IMR-90 (cell line): ENCODE measurements at regions not wholly inside any gene's neighbourhood (a gene's known extent, or its start where the extent isn't known, plus 50 kb on each side); places are given as distances from the start of the nearest gene placed in this dataset.

ENCODE experiments used
- ATAC-seq: fragments of 200-7000 bp; cut with Tn5 transposase; 2 replicates; pipeline ENCODE4 v1.9.1; 2020; ENCODE audit warnings: low read depth, mild to moderate bottlenecking, moderate library complexity
- BruUV-seq: library from RNA; stranded (reverse); fragments of 400-500 nt; replicated peaks from 2 replicates; lab custom pipeline; 2021; lab: Mats Ljungman, UMichigan
- CTCF ChIA-PET: fragments of 300-600 bp; formaldehyde crosslinking; extraction: SDS; loops from one replicate; lab custom pipeline; 2021; ENCODE audit warnings: antibody characterized with exemption; lab: Yijun Ruan, JAX
- POLR2A ChIA-PET: fragments of 300-600 bp; sonication (Branson Sonifier 250); formaldehyde crosslinking; loops from one replicate; lab custom pipeline; 2022; ENCODE audit warnings: antibody characterized with exemption; ENCODE audit not compliant: unreplicated experiment; lab: Charles Lee
- DNase-seq: peaks from one replicate; pipeline ENCODE4 v3.0.0; 2013
- H2AFZ ChIP-seq: replicated peaks from 2 replicates; pipeline ENCODE3; 2013; ENCODE audit warnings: low read length, mild to moderate bottlenecking; ENCODE audit not compliant: poor library complexity
- H2AK5ac ChIP-seq: 2 replicates; pipeline ENCODE4 v1.6.1; 2013; ENCODE audit warnings: low read depth, low read length, inconsistent platforms
- H2AK9ac ChIP-seq: replicated peaks from 2 replicates; pipeline ENCODE3; 2013; ENCODE audit warnings: mild to moderate bottlenecking, low read depth, low read length, moderate library complexity; ENCODE audit not compliant: poor library complexity
- H2BK120ac ChIP-seq: 2 replicates; pipeline ENCODE4 v1.6.1; 2013; ENCODE audit warnings: low read depth, low read length, inconsistent platforms
- H2BK15ac ChIP-seq: 3 replicates; pipeline ENCODE4 v1.6.1; 2013; ENCODE audit warnings: low read depth, low read length, inconsistent platforms
- H2BK20ac ChIP-seq: 2 replicates; pipeline ENCODE4 v1.6.1; 2013; ENCODE audit warnings: low read depth, mild to moderate bottlenecking, inconsistent platforms, low read length, moderate library complexity
- H2BK5ac ChIP-seq: 2 replicates; pipeline ENCODE4 v1.6.1; 2013; ENCODE audit warnings: mild to moderate bottlenecking, low read depth, low read length, inconsistent platforms; ENCODE audit not compliant: poor library complexity, severe bottlenecking
- H3K14ac ChIP-seq: replicated peaks from 2 replicates; pipeline ENCODE4 v1.6.1; 2013; ENCODE audit warnings: low read depth, low read length, inconsistent platforms
- H3K18ac ChIP-seq: 2 replicates; pipeline ENCODE4 v1.6.1; 2013; ENCODE audit warnings: low read depth, low read length, control low read depth
- H3K23ac ChIP-seq: 2 replicates; pipeline ENCODE4 v1.6.1; 2013; ENCODE audit warnings: low read depth, low read length, inconsistent platforms
- H3K27ac ChIP-seq: 2 replicates; pipeline ENCODE4 v1.5.1; 2013; ENCODE audit warnings: mild to moderate bottlenecking, control low read depth, low read length; ENCODE audit not compliant: insufficient read depth
- H3K27me3 ChIP-seq: 2 replicates; pipeline ENCODE4 v1.6.1; 2013; ENCODE audit warnings: low read length; ENCODE audit not compliant: control insufficient read depth, insufficient read depth
- H3K36me3 ChIP-seq: 2 replicates; pipeline ENCODE4 v1.6.1; 2013; ENCODE audit warnings: low read length, mixed read lengths; ENCODE audit not compliant: control insufficient read depth, insufficient read depth
- H3K4ac ChIP-seq: 2 replicates; pipeline ENCODE4 v1.6.1; 2013; ENCODE audit warnings: low read depth, low read length, inconsistent platforms
- H3K4me1 ChIP-seq: 2 replicates; pipeline ENCODE4 v1.6.1; 2013; ENCODE audit warnings: low read length, mixed read lengths; ENCODE audit not compliant: control insufficient read depth, insufficient read depth
- H3K4me2 ChIP-seq: 2 replicates; pipeline ENCODE4 v1.6.1; 2013; ENCODE audit warnings: low read depth, mild to moderate bottlenecking, control low read depth, low read length, moderate library complexity
- H3K4me3 ChIP-seq: 2 replicates; pipeline ENCODE4 v1.5.1; 2013; ENCODE audit warnings: low read depth, mild to moderate bottlenecking, control low read depth, low read length, moderate library complexity; ENCODE audit not compliant: insufficient read depth
- H3K56ac ChIP-seq: 2 replicates; pipeline ENCODE4 v1.6.1; 2013; ENCODE audit warnings: low read length, inconsistent platforms; ENCODE audit not compliant: insufficient read depth; ENCODE audit errors: extremely low read depth
- H3K79me1 ChIP-seq, 2 experiments: 2 replicates each; pipeline ENCODE4 v1.6.1; 2013; ENCODE audit warnings: low read length in 2 of 2, inconsistent platforms in 1 of 2, low read depth in 1 of 2
- H3K9ac ChIP-seq: 2 replicates; pipeline ENCODE4 v1.6.1; 2013; ENCODE audit warnings: low read depth, low read length, control low read depth
- H3K9me1 ChIP-seq: 2 replicates; pipeline ENCODE4 v1.6.1; 2013; ENCODE audit warnings: low read length, inconsistent platforms; ENCODE audit not compliant: insufficient read depth
- H3K9me3 ChIP-seq: 2 replicates; pipeline ENCODE4 v1.6.1; 2013; ENCODE audit warnings: low read length; ENCODE audit not compliant: control insufficient read depth, insufficient read depth
- H4K20me1 ChIP-seq: 2 replicates; pipeline ENCODE4 v1.6.1; 2013; ENCODE audit warnings: low read length, inconsistent platforms; ENCODE audit not compliant: insufficient read depth
- H4K5ac ChIP-seq: 2 replicates; pipeline ENCODE4 v1.6.1; 2013; ENCODE audit warnings: mild to moderate bottlenecking, low read depth, low read length, control low read depth
- H4K8ac ChIP-seq, 2 experiments: 2 replicates each; pipeline ENCODE4 v1.6.1; 2013; ENCODE audit warnings: low read depth in 2 of 2, low read length in 2 of 2, control low read depth in 1 of 2, inconsistent platforms in 1 of 2
- H4K91ac ChIP-seq: 2 replicates; pipeline ENCODE4 v1.6.1; 2013; ENCODE audit warnings: low read depth, low read length, inconsistent platforms; ENCODE audit not compliant: insufficient read depth
- BHLHE40 ChIP-seq: fragments of 150-350 bp; IDR thresholded peaks from 2 replicates; pipeline ENCODE4 v1.6.1; 2016; ENCODE audit warnings: mild to moderate bottlenecking, low read depth, low read length
- CEBPB ChIP-seq: IDR thresholded peaks from 2 replicates; pipeline ENCODE4 v1.6.1; 2012; ENCODE audit warnings: low read depth, low read length, improper control_type of control experiment
- CHD1 ChIP-seq: IDR thresholded peaks from 2 replicates; pipeline ENCODE4 v1.6.1; 2012; ENCODE audit warnings: low read depth, low read length, improper control_type of control experiment
- CTCF ChIP-seq: conservative IDR thresholded peaks from 2 replicates; pipeline ENCODE4 v1.5.1; 2012; ENCODE audit warnings: mild to moderate bottlenecking, low read depth, low read length, improper control_type of control experiment
- ELK1 ChIP-seq: fragments of 150-350 bp; IDR thresholded peaks from 2 replicates; pipeline ENCODE4 v1.6.1; 2016; ENCODE audit warnings: low read depth, mild to moderate bottlenecking, low read length, moderate library complexity, borderline replicate concordance
- FOS ChIP-seq: fragments of 150-350 bp; IDR thresholded peaks from 2 replicates; pipeline ENCODE4 v1.6.1; 2016; ENCODE audit warnings: low read depth, low read length
- MAFK ChIP-seq: IDR thresholded peaks from 2 replicates; pipeline ENCODE4 v1.6.1; 2012; ENCODE audit warnings: low read depth, low read length, improper control_type of control experiment
- MAZ ChIP-seq: IDR thresholded peaks from 2 replicates; pipeline ENCODE4 v1.6.1; 2012; ENCODE audit warnings: low read depth, mild to moderate bottlenecking, low read length, improper control_type of control experiment, moderate library complexity, borderline replicate concordance
- MXI1 ChIP-seq: IDR thresholded peaks from 2 replicates; pipeline ENCODE4 v1.6.1; 2012; ENCODE audit warnings: low read depth, mild to moderate bottlenecking, low read length, moderate library complexity, borderline replicate concordance
- NFE2L2 ChIP-seq: fragments of 150-350 bp; IDR thresholded peaks from 2 replicates; pipeline ENCODE4 v1.6.1; 2016; ENCODE audit warnings: low read depth, mild to moderate bottlenecking, low read length
- POLR2A ChIP-seq: IDR thresholded peaks from 2 replicates; pipeline ENCODE4 v1.6.1; 2012; ENCODE audit warnings: mild to moderate bottlenecking, low read depth, low read length
- RAD21 ChIP-seq: IDR thresholded peaks from 2 replicates; pipeline ENCODE4 v1.6.1; 2012; ENCODE audit warnings: low read length, improper control_type of control experiment
- RCOR1 ChIP-seq: IDR thresholded peaks from 2 replicates; pipeline ENCODE4 v1.6.1; 2012; ENCODE audit warnings: mild to moderate bottlenecking, low read length, improper control_type of control experiment; ENCODE audit not compliant: insufficient replicate concordance
- RFX5 ChIP-seq: IDR thresholded peaks from 2 replicates; pipeline ENCODE4 v1.8.0; 2012; ENCODE audit warnings: low read depth, mild to moderate bottlenecking, low read length, moderate library complexity
- SMC3 ChIP-seq: fragments of 150-350 bp; IDR thresholded peaks from 2 replicates; pipeline ENCODE4 v1.6.1; 2016; ENCODE audit warnings: low read depth, mild to moderate bottlenecking, antibody characterized with exemption, low read length, moderate library complexity
- USF2 ChIP-seq: fragments of 150-350 bp; IDR thresholded peaks from 2 replicates; pipeline ENCODE4 v1.6.1; 2017; ENCODE audit warnings: mild to moderate bottlenecking, antibody characterized with exemption, low read length, low read depth
- dilution Hi-C: fragments of 300-500 bp; cut with HindIII; formaldehyde crosslinking; loops from one replicate; pipeline ENCODE4 v1.14.3; 2018; ENCODE audit warnings: low sequenced_read_pairs; ENCODE audit not compliant: unreplicated experiment
- in situ Hi-C: fragments of 300-500 bp; cut with MboI; formaldehyde crosslinking; loops from 3 replicates; pipeline ENCODE4 v1.14.3; 2019; ENCODE audit warnings: low sequenced_read_pairs, inconsistent platforms, mixed read lengths
- intact Hi-C: fragments of 100-400 bp; cut with micrococcal nuclease; formaldehyde crosslinking; loops from 2 replicates; pipeline ENCODE4 v1.10.0; 2022

- H3K27ac ChIP-seq: no peak overlapping the region
- DNase-seq (no peak), ATAC-seq (no peak)
- H2AK9ac ChIP-seq: no peak overlapping the region
- no peak overlapping the region for H2BK15ac ChIP-seq
- H3K4ac ChIP-seq: no peak overlapping the region
- H2AFZ ChIP-seq: no peak overlapping the region
- H3K36me3 ChIP-seq: no peaks in the 10 kb centered on the region
- H2BK5ac ChIP-seq: peak overlapping the region; percentile 9
- TF ChIP-seq CHD1: no peak
- no peak for TF ChIP-seq BHLHE40
- TF ChIP-seq MXI1: no peak
- TF ChIP-seq USF2: no peak
- TF ChIP-seq MAFK: no peak
- no peak for TF ChIP-seq CTCF
- no peak for TF ChIP-seq RCOR1
- TF ChIP-seq RAD21: no peak
- no peak for TF ChIP-seq NFE2L2
- TF ChIP-seq RFX5: no peak
- TF ChIP-seq ELK1: no peak
- no peak for TF ChIP-seq POLR2A
- no peak for TF ChIP-seq FOS
- TF ChIP-seq SMC3: no peak
- TF ChIP-seq MAZ: no peak
- no peak for TF ChIP-seq CEBPB
- dilution Hi-C loops: no loop called here
- no peaks in the 10 kb centered on the region for H4K20me1 ChIP-seq
- peaks cover 4% of the 10 kb centered on the region for H3K9me3 ChIP-seq
- H4K8ac ChIP-seq: 0 out of 4 replicates have a peak overlapping the region, but pooled peaks of 1 of the 2 experiments have one; percentile 42
- H3K23ac ChIP-seq: no peak overlapping the region
- H3K9ac ChIP-seq: no peak overlapping the region
- H3K4me2 ChIP-seq: no peak overlapping the region
- ChIA-PET CTCF (no interaction called here), POLR2A (no interaction called here)
- no peak overlapping the region for H4K91ac ChIP-seq
- H3K18ac ChIP-seq: peak overlapping the region; percentile 75; the same call in 1 of the 2 replicates
- no TSS peak for BruUV-seq
- H3K27me3 ChIP-seq: no peaks in the 10 kb centered on the region
- in situ Hi-C loops: no loop called here
- no peak overlapping the region for H3K4me3 ChIP-seq
- H3K14ac ChIP-seq: no peak overlapping the region
- H2BK20ac ChIP-seq: no peak overlapping the region
- peaks cover 10% of the 10 kb centered on the region for H3K4me1 ChIP-seq
- H2AK5ac ChIP-seq: no peak overlapping the region
- no peaks in the 10 kb centered on the region for H3K79me1 ChIP-seq
- H3K9me1 ChIP-seq: 0 out of 2 replicates have a peak, but pooled peaks cover 3% of the 10 kb centered on the region
- H4K5ac ChIP-seq: peak overlapping the region; percentile 76; the same call in 1 of the 2 replicates
- no peak overlapping the region for H3K56ac ChIP-seq
- H2BK120ac ChIP-seq: no peak overlapping the region
- intact Hi-C loops: loop anchor here (1.0 kb wide), 1 partner anchor 33 kb away; no protein-coding TSS in a partner anchor
Observed at GRCh38 chr17:12459736-12460135, 206.0 kb upstream of the MYOCD start.
